K562 (cell line): ENCODE measurements at regions not wholly inside any gene's neighbourhood (a gene's known extent, or its start where the extent isn't known, plus 50 kb on each side); places are given as distances from the start of the nearest gene placed in this dataset.

ENCODE experiments used
- CAMTA2 ChIP-seq: fragments of 250-450 bp; sonication (Bioruptor Pico); conservative IDR thresholded peaks from 2 replicates; pipeline ENCODE4 v1.5.1; 2022
- HDAC2 ChIP-seq: fragments of 450-650 bp; IDR thresholded peaks from 2 replicates; pipeline ENCODE4 v1.6.1; 2016; ENCODE audit warnings: mild to moderate bottlenecking
- RBFOX2 ChIP-seq: fragments of 200-400 bp; formaldehyde crosslinking; IDR thresholded peaks from 2 replicates; pipeline ENCODE4 v1.6.1; 2017; ENCODE audit warnings: low read depth, mild to moderate bottlenecking, low read length, moderate library complexity
- SIN3A ChIP-seq, 2 experiments: fragments of 150-350 bp in 1 of 2; IDR thresholded peaks; 2 replicates each; pipeline ENCODE4 v1.6.1; 2011 to 2016; ENCODE audit warnings: borderline replicate concordance in 2 of 2, low read depth in 2 of 2, low read length in 2 of 2, mild to moderate bottlenecking in 2 of 2, moderate library complexity in 2 of 2; ENCODE audit not compliant: control insufficient read depth in 1 of 2

DNA sequence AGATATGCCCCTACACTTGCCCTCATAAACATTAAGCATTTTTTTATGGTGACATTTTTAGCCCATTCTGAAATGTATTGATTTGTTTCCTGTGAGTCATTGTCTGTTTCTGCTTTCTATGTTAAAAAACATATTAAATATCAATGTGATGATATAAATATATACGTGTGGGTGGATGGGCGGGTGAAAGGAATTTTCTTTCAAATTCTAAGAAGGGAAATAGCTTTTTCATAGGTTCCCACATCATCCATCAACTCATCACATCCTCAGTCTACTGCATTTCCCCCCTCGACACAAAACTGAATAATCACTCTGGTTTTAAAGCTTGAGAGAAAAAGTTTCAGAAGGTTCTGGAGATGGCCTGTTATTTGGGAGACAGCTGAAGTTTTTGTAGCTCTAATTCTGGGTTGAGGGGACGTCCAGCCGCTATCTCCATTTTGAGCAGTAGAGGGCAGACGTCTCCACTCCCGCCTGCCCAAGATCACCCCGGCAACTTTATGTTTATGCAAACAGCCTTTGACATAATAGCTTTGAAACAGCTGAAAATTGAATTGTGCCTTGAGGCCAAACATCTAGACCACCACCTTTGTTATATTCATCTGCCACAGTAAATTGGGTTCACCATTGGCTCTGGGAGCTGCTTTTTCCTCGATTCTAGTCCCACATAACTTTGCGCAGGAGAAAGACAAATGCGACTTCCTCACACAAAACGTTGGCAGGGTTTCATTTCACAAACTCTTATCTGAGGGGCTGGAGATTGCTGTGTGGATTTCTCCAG is 216.2 kb upstream of the CLINT1 start:
- TF ChIP-seq RBFOX2 (no peak), HDAC2 (no peak), SIN3A (IDR thresholded peaks at IDR 0.05; ENCODE audit: borderline replicate concordance in 2 of 2, control insufficient read depth in 1 of 2, low read depth in 2 of 2, low read length in 2 of 2) (no peak), CAMTA2 (CRISPR knock-in tag) (no peak)
